DOHH2 (cell line): ENCODE measurements at regions not wholly inside any gene's neighbourhood (a gene's known extent, or its start where the extent isn't known, plus 50 kb on each side); places are given as distances from the start of the nearest gene placed in this dataset.

Source experiments
- H3F3A ChIP-seq: fragments of 200-600 bp; sonication (generic), shearing (Covaris generic); 2 replicates; pipeline ENCODE4 v1.6.0; 2016; ENCODE audit warnings: antibody characterized with exemption, mild to moderate bottlenecking; ENCODE audit not compliant: control insufficient read depth, insufficient read depth
- H3K27ac ChIP-seq: fragments of 200-600 bp; sonication (generic); 2 replicates; pipeline ENCODE4 v1.5.1; 2014; ENCODE audit warnings: low read depth, mild to moderate bottlenecking, low read length, moderate library complexity
- H3K27me3 ChIP-seq: fragments of 200-600 bp; sonication (generic); 2 replicates; pipeline ENCODE4 v1.6.1; 2014; ENCODE audit warnings: mild to moderate bottlenecking, low read length, mixed read lengths; ENCODE audit not compliant: control insufficient read depth
- H3K36me3 ChIP-seq: fragments of 200-600 bp; sonication (generic); 2 replicates; pipeline ENCODE4 v1.6.1; 2014; ENCODE audit warnings: mild to moderate bottlenecking, low read length, moderate library complexity, mixed read lengths; ENCODE audit not compliant: control insufficient read depth
- H3K4me1 ChIP-seq: fragments of 200-600 bp; sonication (generic); 2 replicates; pipeline ENCODE4 v1.6.1; 2014; ENCODE audit warnings: mild to moderate bottlenecking, low read length, mixed read lengths; ENCODE audit not compliant: control insufficient read depth
- H3K4me2 ChIP-seq: fragments of 200-600 bp; sonication (generic); 2 replicates; pipeline ENCODE4 v1.6.0; 2014; ENCODE audit warnings: mild to moderate bottlenecking, low read length, moderate library complexity
- H3K4me3 ChIP-seq: fragments of 200-600 bp; sonication (generic); 2 replicates; pipeline ENCODE4 v1.5.1; 2014; ENCODE audit warnings: mild to moderate bottlenecking, low read length, mixed read lengths
- H3K79me2 ChIP-seq: fragments of 200-600 bp; sonication (generic); 2 replicates; pipeline ENCODE4 v1.6.1; 2014; ENCODE audit warnings: mild to moderate bottlenecking, low read length, mixed read lengths; ENCODE audit not compliant: control insufficient read depth
- H3K9me2 ChIP-seq: fragments of 200-600 bp; sonication (generic); replicated peaks from 2 replicates; pipeline ENCODE4 v1.6.1; 2014; ENCODE audit warnings: mild to moderate bottlenecking, low read length, mixed read lengths; ENCODE audit not compliant: control insufficient read depth
- H3K9me3 ChIP-seq: fragments of 200-600 bp; sonication (generic); 2 replicates; pipeline ENCODE4 v1.6.1; 2014; ENCODE audit warnings: antibody characterized with exemption, low read length, mixed read lengths; ENCODE audit not compliant: control insufficient read depth, insufficient read depth
- H4K20me1 ChIP-seq: fragments of 200-600 bp; sonication (generic); 2 replicates; pipeline ENCODE4 v1.6.0; 2014; ENCODE audit warnings: low read depth, mild to moderate bottlenecking, antibody characterized with exemption, low read length, moderate library complexity; ENCODE audit not compliant: control insufficient read depth, insufficient read depth
- CTCF ChIP-seq: fragments of 200-600 bp; sonication (generic); IDR thresholded peaks from one replicate; pipeline ENCODE4 v1.5.1; 2014; ENCODE audit warnings: antibody characterized with exemption, mild to moderate bottlenecking, low read depth, low read length; ENCODE audit not compliant: poor library complexity, severe bottlenecking
- EZH2phosphoT487 ChIP-seq: fragments of 200-600 bp; sonication (generic); IDR thresholded peaks from 2 replicates; pipeline ENCODE4 v1.6.1; 2017; ENCODE audit warnings: borderline replicate concordance, mild to moderate bottlenecking, antibody characterized with exemption, low read length, moderate library complexity, mixed read lengths

GRCh38 chr2:59041139-59041538 is 800.0 kb upstream of the FANCL start:
- Histone ChIP-seq H3K9me3 (no peaks in the 10 kb centered on the region), H3K27me3 (no peaks in the 10 kb centered on the region), H3K4me2 (no peak overlapping the region), H4K20me1 (no peaks in the 10 kb centered on the region), H3F3A (no peaks in the 10 kb centered on the region), H3K27ac (no peak overlapping the region), H3K36me3 (no peaks in the 10 kb centered on the region), H3K4me1 (no peaks in the 10 kb centered on the region), H3K4me3 (no peak overlapping the region), H3K9me2 (no peaks in the 10 kb centered on the region), H3K79me2 (no peaks in the 10 kb centered on the region)
- TF ChIP-seq CTCF (no peak), EZH2phosphoT487 (no peak)

GRCh38 chr2:59034837-59035236 is 793.7 kb upstream of the FANCL start:
- Histone ChIP-seq H3K27ac (no peak overlapping the region), H3K27me3 (no peaks in the 10 kb centered on the region), H3K4me3 (no peak overlapping the region), H3K4me2 (no peak overlapping the region), H4K20me1 (no peaks in the 10 kb centered on the region), H3K36me3 (no peaks in the 10 kb centered on the region), H3K79me2 (no peaks in the 10 kb centered on the region), H3K4me1 (no peaks in the 10 kb centered on the region), H3K9me3 (no peaks in the 10 kb centered on the region), H3K9me2 (no peaks in the 10 kb centered on the region), H3F3A (no peaks in the 10 kb centered on the region)
- TF ChIP-seq CTCF (no peak), EZH2phosphoT487 (no peak)

GRCh38 chr2:59034106-59034505 is 793.0 kb upstream of the FANCL start:
- Histone ChIP-seq H3K27ac (no peak overlapping the region), H3K9me3 (no peaks in the 10 kb centered on the region), H3K4me3 (no peak overlapping the region), H3K4me1 (no peaks in the 10 kb centered on the region), H4K20me1 (no peaks in the 10 kb centered on the region), H3K4me2 (no peak overlapping the region), H3K9me2 (no peaks in the 10 kb centered on the region), H3K79me2 (no peaks in the 10 kb centered on the region), H3K36me3 (no peaks in the 10 kb centered on the region), H3K27me3 (no peaks in the 10 kb centered on the region), H3F3A (no peaks in the 10 kb centered on the region)
- no peak for TF ChIP-seq CTCF
- TF ChIP-seq EZH2phosphoT487 = no peak

GRCh38 chr2:59033661-59034060 is 792.5 kb upstream of the FANCL start:
- no peaks in the 10 kb centered on the region for H3F3A ChIP-seq
- H3K4me1 ChIP-seq = no peaks in the 10 kb centered on the region
- no peaks in the 10 kb centered on the region for H3K9me3 ChIP-seq
- no peak overlapping the region for H3K4me3 ChIP-seq
- no peaks in the 10 kb centered on the region for H3K36me3 ChIP-seq
- no peaks in the 10 kb centered on the region for H3K27me3 ChIP-seq
- H3K79me2 ChIP-seq = no peaks in the 10 kb centered on the region
- no peak overlapping the region for H3K4me2 ChIP-seq
- no peak overlapping the region for H3K27ac ChIP-seq
- TF ChIP-seq CTCF (no peak), EZH2phosphoT487 (no peak)
- H4K20me1 ChIP-seq = no peaks in the 10 kb centered on the region
- H3K9me2 ChIP-seq = no peaks in the 10 kb centered on the region
